Skeletal muscle cell (primary cell): ENCODE measurements at regions not wholly inside any gene's neighbourhood (a gene's known extent, or its start where the extent isn't known, plus 50 kb on each side); places are given as distances from the start of the nearest gene placed in this dataset.
"Not testable (repeated sequence)": the region's sequence is repeated elsewhere in the genome, so short reads cannot be mapped to it uniquely, and the experiment has no call there.

Source experiments
- DNase-seq: peaks from one replicate; pipeline ENCODE4 v3.0.0-alpha.2; 2010; ENCODE audit warnings: low read depth
- H3K4me3 ChIP-seq: 2 replicates; pipeline ENCODE4 v1.5.1; 2011; ENCODE audit warnings: low read depth, mild to moderate bottlenecking, control low read depth, low read length, moderate library complexity

GRCh38 chr6:9901376-9901775 is 513.5 kb downstream of the TFAP2A start:
- H3K4me3 ChIP-seq = no peak overlapping the region
- DNase-seq = no peak

GRCh38 chr6:9896806-9897205 is 518.1 kb downstream of the TFAP2A start:
- DNase-seq = no peak
- no peak overlapping the region for H3K4me3 ChIP-seq

GRCh38 chr6:9890893-9891292 is 524.0 kb downstream of the TFAP2A start:
- no peak for DNase-seq
- H3K4me3 ChIP-seq = no peak overlapping the region

- H3K4me3 ChIP-seq = no peak overlapping the region
- no peak for DNase-seq
Measured at GRCh38 chr6:9890469-9890868, 524.4 kb downstream of the TFAP2A start.

- no peak overlapping the region for H3K4me3 ChIP-seq
- DNase-seq = no peak
Measured at GRCh38 chr6:9878535-9878934, 536.3 kb downstream of the TFAP2A start.

GRCh38 chr6:9875605-9876353 is 539.1 kb downstream of the TFAP2A start:
- H3K4me3 ChIP-seq = no peak overlapping the region
- no peak for DNase-seq

- no peak overlapping the region for H3K4me3 ChIP-seq
Measured at GRCh38 chr6:9862603-9863167, 552.2 kb downstream of the TFAP2A start.

GRCh38 chr6:9851541-9852380 is 563.1 kb downstream of the TFAP2A start:
- H3K4me3 ChIP-seq = no peak overlapping the region
- DNase-seq = no peak

More at GRCh38 chr6:9862603-9863167, 552.2 kb downstream of the TFAP2A start:
- DNase-seq = no peak

- H3K4me3 ChIP-seq = no peak overlapping the region
- no peak for DNase-seq
Measured at GRCh38 chr6:9851006-9851405, 563.9 kb downstream of the TFAP2A start.

GRCh38 chr6:9848094-9848493 is 566.8 kb downstream of the TFAP2A start:
- H3K4me3 ChIP-seq = no peak overlapping the region
- DNase-seq = no peak

GRCh38 chr6:9841886-9842725 is 572.8 kb downstream of the TFAP2A start:
- no peak for DNase-seq
- H3K4me3 ChIP-seq = no peak overlapping the region

GRCh38 chr6:9834233-9834632 is 580.6 kb downstream of the TFAP2A start:
- no peak overlapping the region for H3K4me3 ChIP-seq
- no peak for DNase-seq

- no peak for DNase-seq
- H3K4me3 ChIP-seq = no peak overlapping the region
Measured at GRCh38 chr6:9831783-9832182, 583.1 kb downstream of the TFAP2A start.

- no peak overlapping the region for H3K4me3 ChIP-seq
- no peak for DNase-seq
Measured at GRCh38 chr6:9830808-9831207, 584.1 kb downstream of the TFAP2A start.

GRCh38 chr6:9825526-9825925 is 589.3 kb downstream of the TFAP2A start:
- DNase-seq = no peak
- no peak overlapping the region for H3K4me3 ChIP-seq

GRCh38 chr6:9810727-9811126 is 604.1 kb downstream of the TFAP2A start:
- H3K4me3 ChIP-seq, DNase-seq: not testable (repeated sequence)

- no peak overlapping the region for H3K4me3 ChIP-seq
- DNase-seq = no peak
Measured at GRCh38 chr6:9810286-9810685, 604.6 kb downstream of the TFAP2A start.

GRCh38 chr6:9806195-9806594 is 608.7 kb downstream of the TFAP2A start:
- no peak overlapping the region for H3K4me3 ChIP-seq
- no peak for DNase-seq

GRCh38 chr6:9801249-9801754 is 613.6 kb downstream of the TFAP2A start:
- no peak for DNase-seq
- no peak overlapping the region for H3K4me3 ChIP-seq
